NCI-H82 (cell line): ENCODE measurements at regions not wholly inside any gene's neighbourhood (a gene's known extent, or its start where the extent isn't known, plus 50 kb on each side); places are given as distances from the start of the nearest gene placed in this dataset.
A peak's percentile ranks its signal among the peaks of the same experiment; 100 is the strongest.

Source experiments
- DNase-seq: peaks from one replicate; lab custom pipeline; 2025; lab: John Stamatoyannopoulos, UW

GRCh38 chr1:29749024-29749945, 513.0 kb downstream of the PTPRU start:
- DNase-seq, result no peak

GRCh38 chr1:29747196-29747595, 510.9 kb downstream of the PTPRU start:
- DNase-seq, result no peak

GRCh38 chr1:29746076-29746665, 509.8 kb downstream of the PTPRU start:
- DNase-seq, result peak; percentile 36

GRCh38 chr1:29744684-29745490, 508.6 kb downstream of the PTPRU start:
- no peak for DNase-seq

- DNase-seq, result no peak
Measured at GRCh38 chr1:29743931-29744330, 507.6 kb downstream of the PTPRU start.

GRCh38 chr1:29743264-29743663, 506.9 kb downstream of the PTPRU start:
- DNase-seq, result no peak

- DNase-seq, result peak; percentile 14
Measured at GRCh38 chr1:29739176-29739575, 502.9 kb downstream of the PTPRU start.

GRCh38 chr1:29736582-29737188, 500.4 kb downstream of the PTPRU start:
- no peak for DNase-seq

- no peak for DNase-seq
Measured at GRCh38 chr1:29732453-29732852, 496.1 kb downstream of the PTPRU start.

GRCh38 chr1:29730623-29731022, 494.3 kb downstream of the PTPRU start:
- DNase-seq, result no peak

GRCh38 chr1:29729281-29729680, 493.0 kb downstream of the PTPRU start:
- DNase-seq, result no peak

- DNase-seq, result no peak
Measured at GRCh38 chr1:29728703-29729102, 492.4 kb downstream of the PTPRU start.

GRCh38 chr1:29725262-29725661, 488.9 kb downstream of the PTPRU start:
- DNase-seq, result no peak

GRCh38 chr1:29722598-29722997, 486.3 kb downstream of the PTPRU start:
- DNase-seq, result no peak

- no peak for DNase-seq
Measured at GRCh38 chr1:29719253-29719652, 482.9 kb downstream of the PTPRU start.

GRCh38 chr1:29718791-29719190, 482.5 kb downstream of the PTPRU start:
- no peak for DNase-seq

GRCh38 chr1:29716306-29716705, 480.0 kb downstream of the PTPRU start:
- no peak for DNase-seq

- DNase-seq, result peak; percentile 17
Measured at GRCh38 chr1:29713857-29714256, 477.5 kb downstream of the PTPRU start.

- DNase-seq, result no peak
Measured at GRCh38 chr1:29712801-29713200, 476.5 kb downstream of the PTPRU start.

- no peak for DNase-seq
Measured at GRCh38 chr1:29712284-29712651, 475.9 kb downstream of the PTPRU start.

- no peak for DNase-seq
Measured at GRCh38 chr1:29711582-29712283, 475.4 kb downstream of the PTPRU start.
